Lower leg skin (tissue), 4 donors: ENCODE measurements at regions not wholly inside any gene's neighbourhood (a gene's known extent, or its start where the extent isn't known, plus 50 kb on each side); places are given as distances from the start of the nearest gene placed in this dataset.
"Not testable (repeated sequence)": the region's sequence is repeated elsewhere in the genome, so short reads cannot be mapped to it uniquely, and the experiment has no call there.

Experiments used
- DNase-seq, 2 donors: peaks; one replicate each; pipeline ENCODE4 v3.0.0-alpha.2; 2019; ENCODE audit warnings: low spot score in 2 of 2
- H3K4me3 ChIP-seq: fragments of 200-600 bp; sonication (generic); 2 replicates; pipeline ENCODE4 v1.5.1; 2017; ENCODE audit warnings: mild to moderate bottlenecking, low read depth; ENCODE audit not compliant: poor library complexity, severe bottlenecking
- POLR2A ChIP-seq, 2 donors: fragments of 450-650 bp; IDR thresholded peaks; one replicate each; pipeline ENCODE4 v1.6.1; 2016 to 2017; ENCODE audit warnings: antibody characterized with exemption in 2 of 2, mild to moderate bottlenecking in 1 of 2, moderate library complexity in 1 of 2
- WGBS, 2 donors: methylation state at CpG; one replicate each; pipeline ENCODE4 v1.1.5; 2018; 5-methylcytosine and 5-hydroxymethylcytosine counted together
- intact Hi-C: fragments of 100-400 bp; cut with DNase I; formaldehyde crosslinking; loops from one replicate; pipeline ENCODE4 v1.15.0; 2023; ENCODE audit warnings: low total_unique reads
- TF ChIP-seq, protein P1 (sequence below), 3 donors: fragments of 450-650 bp; IDR thresholded peaks; one replicate each; pipeline ENCODE4 v1.5.1; 2016; ENCODE audit warnings: antibody characterized with exemption in 3 of 3, mild to moderate bottlenecking in 3 of 3, moderate library complexity in 2 of 3

DNA sequence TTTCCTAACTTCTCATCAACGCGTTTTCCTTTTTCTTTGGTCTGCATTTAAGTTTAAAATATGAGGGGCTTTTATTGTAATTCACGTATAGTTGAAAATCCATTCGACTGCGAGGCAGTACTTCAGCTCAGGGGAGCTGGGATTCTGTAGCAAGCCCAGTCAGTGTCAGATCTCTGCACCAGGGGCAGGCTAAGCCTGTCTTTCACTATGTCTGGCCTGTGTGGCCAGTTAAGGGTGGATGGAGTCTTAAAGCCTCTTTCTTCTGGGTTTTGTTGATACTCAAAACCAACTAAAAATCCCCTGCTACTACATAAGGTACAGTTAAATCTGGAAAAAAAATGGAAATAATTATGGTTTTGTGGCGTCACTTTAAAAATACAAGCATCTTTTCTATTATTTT is 124.7 kb downstream of the TYW3 start:
- WGBS, 2 donors = 75 to 89% methylated on average over 6 of the region's 6 CpGs
- no peak overlapping the region for H3K4me3 ChIP-seq
- intact Hi-C loops = no loop called here
- no peak for TF ChIP-seq POLR2A (IDR thresholded peaks at IDR 0.05)
- TF ChIP-seq, protein P1, sequence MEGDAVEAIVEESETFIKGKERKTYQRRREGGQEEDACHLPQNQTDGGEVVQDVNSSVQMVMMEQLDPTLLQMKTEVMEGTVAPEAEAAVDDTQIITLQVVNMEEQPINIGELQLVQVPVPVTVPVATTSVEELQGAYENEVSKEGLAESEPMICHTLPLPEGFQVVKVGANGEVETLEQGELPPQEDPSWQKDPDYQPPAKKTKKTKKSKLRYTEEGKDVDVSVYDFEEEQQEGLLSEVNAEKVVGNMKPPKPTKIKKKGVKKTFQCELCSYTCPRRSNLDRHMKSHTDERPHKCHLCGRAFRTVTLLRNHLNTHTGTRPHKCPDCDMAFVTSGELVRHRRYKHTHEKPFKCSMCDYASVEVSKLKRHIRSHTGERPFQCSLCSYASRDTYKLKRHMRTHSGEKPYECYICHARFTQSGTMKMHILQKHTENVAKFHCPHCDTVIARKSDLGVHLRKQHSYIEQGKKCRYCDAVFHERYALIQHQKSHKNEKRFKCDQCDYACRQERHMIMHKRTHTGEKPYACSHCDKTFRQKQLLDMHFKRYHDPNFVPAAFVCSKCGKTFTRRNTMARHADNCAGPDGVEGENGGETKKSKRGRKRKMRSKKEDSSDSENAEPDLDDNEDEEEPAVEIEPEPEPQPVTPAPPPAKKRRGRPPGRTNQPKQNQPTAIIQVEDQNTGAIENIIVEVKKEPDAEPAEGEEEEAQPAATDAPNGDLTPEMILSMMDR (IDR thresholded peaks at IDR 0.05) = no peak
- DNase-seq = no peak

DNA sequence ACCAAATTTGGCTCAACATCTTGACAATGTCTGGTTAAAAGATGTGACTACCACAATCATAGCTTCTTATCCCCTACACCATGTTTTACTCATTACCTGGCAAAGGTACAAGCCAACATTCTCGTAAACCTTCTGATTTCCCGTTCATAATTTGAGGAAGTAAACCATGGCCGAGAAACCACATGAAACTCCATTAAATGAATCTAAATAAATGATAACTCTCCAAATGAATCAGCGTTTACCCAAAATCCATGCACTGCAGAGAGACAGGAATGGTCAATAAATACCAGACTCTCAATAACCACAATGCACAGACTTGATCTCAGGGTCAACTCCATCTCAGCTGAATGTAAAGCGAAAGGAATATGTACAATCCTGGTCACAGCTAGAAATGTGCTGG is 125.2 kb downstream of the TYW3 start:
- TF ChIP-seq, protein P1 (IDR thresholded peaks at IDR 0.05) = no peak
- no peak for TF ChIP-seq POLR2A (IDR thresholded peaks at IDR 0.05)
- 65 to 75% methylated on average over 5 of the region's 5 CpGs for WGBS, 2 donors
- H3K4me3 ChIP-seq = no peak overlapping the region

DNA sequence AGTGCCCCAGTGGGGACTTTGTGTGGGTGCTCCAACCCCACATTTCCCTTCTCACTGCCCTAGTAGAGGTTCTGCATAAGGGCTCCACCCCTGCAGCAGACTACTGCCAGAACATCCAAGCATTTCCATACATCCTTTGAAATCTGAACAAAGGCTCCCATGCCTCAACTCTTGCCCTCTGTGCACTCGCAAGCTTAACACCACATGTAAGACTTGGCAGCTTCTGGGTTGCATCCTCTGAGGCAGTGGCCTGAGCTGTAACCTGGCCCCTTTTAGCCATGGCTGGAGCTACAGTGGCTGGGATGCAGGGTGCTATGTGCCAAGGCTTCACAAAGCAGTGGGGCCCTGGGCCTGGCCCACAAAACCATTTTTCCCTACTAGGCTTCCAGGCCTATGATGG is 128.9 kb downstream of the TYW3 start:
- intact Hi-C loops = no loop called here
- no peak for DNase-seq
- 77 to 100% methylated on average over 1 of the region's 1 CpG for WGBS, 2 donors
- TF ChIP-seq, protein P1 (IDR thresholded peaks at IDR 0.05) = no peak
- no peak for TF ChIP-seq POLR2A (IDR thresholded peaks at IDR 0.05)
- no peak overlapping the region for H3K4me3 ChIP-seq

More for the DNA sequence above, 125.2 kb downstream of the TYW3 start:
- intact Hi-C loops = no loop called here
- DNase-seq = no peak

DNA sequence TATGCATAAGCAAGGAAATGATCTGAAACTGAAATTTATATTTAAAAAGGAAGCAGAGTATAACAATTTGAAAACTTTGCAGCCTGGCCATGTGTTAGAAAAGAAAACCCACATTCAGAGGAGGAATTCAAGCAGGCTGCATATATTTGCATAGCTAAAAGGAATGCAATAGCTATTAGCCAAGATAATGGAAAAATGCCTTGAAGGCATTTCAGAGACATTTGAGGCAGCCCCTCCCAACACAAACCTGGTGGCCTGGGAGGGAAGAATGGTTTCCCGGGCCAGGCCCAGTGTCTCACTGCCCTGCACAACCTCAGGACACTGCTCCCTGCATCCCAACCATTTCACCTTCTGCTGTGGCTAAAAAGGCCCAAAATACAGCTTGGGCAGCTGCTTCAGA is 136.8 kb downstream of the TYW3 start:
- 71 to 95% methylated on average over 1 of the region's 1 CpG for whole genome bisulfite sequencing, 2 donors
- no peak overlapping the region for H3K4me3 ChIP-seq
- intact Hi-C loops = no loop called here
- no peak for DNase-seq
- no peak for TF ChIP-seq POLR2A (IDR thresholded peaks at IDR 0.05)
- TF ChIP-seq, protein P1 (IDR thresholded peaks at IDR 0.05) = no peak

DNA sequence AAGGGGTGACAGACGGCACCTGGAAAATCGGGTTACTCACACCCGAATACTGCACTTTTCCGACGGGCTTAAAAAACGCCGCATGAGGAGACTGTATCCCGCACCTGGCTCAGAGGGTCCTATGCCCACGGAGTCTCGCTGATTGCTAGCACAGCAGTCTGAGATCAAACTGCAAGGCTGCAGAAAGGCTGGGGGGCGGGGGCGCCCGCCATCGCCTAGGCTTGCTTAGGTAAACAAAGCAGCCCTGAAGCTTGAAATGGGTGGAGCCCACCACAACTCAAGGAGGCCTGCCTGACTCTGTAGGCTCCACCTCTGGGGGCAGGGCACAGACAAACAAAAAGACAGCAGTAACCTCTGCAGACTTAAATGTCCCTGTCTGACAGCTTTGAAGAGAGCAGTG is 144.4 kb downstream of the TYW3 start:
- H3K4me3 ChIP-seq, DNase-seq, intact Hi-C loops: not testable (repeated sequence)
- 84% methylated on average over 14 of the region's 14 CpGs for WGBS, 2 donors

DNA sequence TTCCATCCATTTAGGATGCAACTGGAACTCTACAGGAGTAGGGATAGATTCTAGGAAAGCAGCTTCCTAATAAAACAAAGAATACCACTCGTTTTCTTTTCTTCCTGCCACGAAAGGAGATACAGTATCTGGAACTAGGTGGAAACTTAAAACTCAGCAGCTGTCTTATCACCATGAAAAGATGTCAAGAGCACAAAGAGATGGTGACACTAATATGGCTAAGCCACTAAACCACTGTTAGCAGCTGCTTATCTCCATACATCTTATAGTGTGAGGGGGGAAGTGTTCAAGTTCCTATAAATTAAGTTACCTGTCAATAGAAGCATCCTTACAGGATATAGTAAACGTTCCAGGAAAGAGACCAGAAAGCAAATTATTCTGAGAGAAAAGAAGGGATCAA is 162.5 kb downstream of the TYW3 start:
- DNase-seq = no peak
- WGBS, 2 donors = 59 to 61% methylated on average over 3 of the region's 3 CpGs

More for the DNA sequence above, 162.5 kb downstream of the TYW3 start:
- no peak overlapping the region for H3K4me3 ChIP-seq
- intact Hi-C loops = no loop called here
- TF ChIP-seq, protein P1 (IDR thresholded peaks at IDR 0.05) = no peak
- TF ChIP-seq POLR2A (IDR thresholded peaks at IDR 0.05) = no peak
